Adrenal gland (tissue), 9 donors: ENCODE measurements at regions not wholly inside any gene's neighbourhood (a gene's known extent, or its start where the extent isn't known, plus 50 kb on each side); places are given as distances from the start of the nearest gene placed in this dataset.

ENCODE experiments used
- DNase-seq, 7 donors: peaks; one replicate each; pipeline ENCODE4 v3.0.0-alpha.2; 2019 to 2020
- H3K27ac ChIP-seq, 5 donors: fragments of 200-600 bp; sonication (generic) in 4 of 5; 1 replicate in 3 of 5; 2 replicates in 2 of 5; pipeline versions ENCODE4 v1.5.1 to v1.8.0; 2016 to 2020; ENCODE audit warnings: mild to moderate bottlenecking in 1 of 5
- H3K27me3 ChIP-seq: fragments of 200-600 bp; 2 replicates; pipeline ENCODE4 v1.8.0; 2021
- H3K36me3 ChIP-seq, 2 donors: fragments of 200-600 bp; replicated peaks in 1 of 2; 1 replicate in 1 of 2; 2 replicates in 1 of 2; pipeline versions ENCODE4 v1.5.1 to v1.8.0; 2018 to 2022
- H3K4me1 ChIP-seq, 2 donors: fragments of 200-600 bp; replicated peaks in 1 of 2; 1 replicate in 1 of 2; 2 replicates in 1 of 2; pipeline versions ENCODE4 v1.5.1 to v1.8.0; 2018 to 2021
- H3K4me3 ChIP-seq, 4 donors: fragments of 200-600 bp; sonication (generic) in 3 of 4; one replicate each; pipeline ENCODE4 v1.5.1; 2016 to 2018
- H3K9me3 ChIP-seq, 3 donors: fragments of 200-600 bp; sonication (generic) in 1 of 3; replicated peaks in 1 of 3; 1 replicate in 2 of 3; 2 replicates in 1 of 3; pipeline versions ENCODE4 v1.5.1 to v1.8.0; 2016 to 2021
- POLR2A ChIP-seq, 2 donors: fragments of 450-650 bp; IDR thresholded peaks; one replicate each; pipeline ENCODE4 v1.6.1; 2017; ENCODE audit warnings: antibody characterized with exemption in 2 of 2, mild to moderate bottlenecking in 2 of 2, moderate library complexity in 1 of 2
- whole genome bisulfite sequencing, 4 donors: extraction: QIAGEN DNeasy Blood & Tissue Kit in 2 of 4; methylation state at CpG; one replicate each; pipeline versions ENCODE4 v1.1.5 to v1.1.7; 2013 to 2017; 5-methylcytosine and 5-hydroxymethylcytosine counted together
- intact Hi-C, 2 donors: fragments of 100-400 bp; cut with DNase I; formaldehyde crosslinking; loops; one replicate each; pipeline versions ENCODE4 v1.14.1 to v1.15.0; 2022 to 2023
- TF ChIP-seq, protein P1 (sequence below), 6 experiments: fragments of 450-650 bp in 4 of 6; fragments of 200-600 bp in 2 of 6; sonication (generic) in 1 of 6; IDR thresholded peaks; 1 replicate in 5 of 6; 2 replicates in 1 of 6; pipeline versions ENCODE4 v1.5.1 to v1.8.0; 2016 to 2021; ENCODE audit warnings: antibody characterized with exemption in 6 of 6, mild to moderate bottlenecking in 2 of 6, moderate library complexity in 1 of 6
- donor health status: healthy with polysubstance abuse.
- donor health status: Bipolar disorder and iron deficiency.
- donor health status: DM: yes; HTN: yes; CAD: no.
- donor health status: DM: no; HTN: no; CAD: no.
- donor health status: DM: no; HTN: no; CAD: no.

DNA sequence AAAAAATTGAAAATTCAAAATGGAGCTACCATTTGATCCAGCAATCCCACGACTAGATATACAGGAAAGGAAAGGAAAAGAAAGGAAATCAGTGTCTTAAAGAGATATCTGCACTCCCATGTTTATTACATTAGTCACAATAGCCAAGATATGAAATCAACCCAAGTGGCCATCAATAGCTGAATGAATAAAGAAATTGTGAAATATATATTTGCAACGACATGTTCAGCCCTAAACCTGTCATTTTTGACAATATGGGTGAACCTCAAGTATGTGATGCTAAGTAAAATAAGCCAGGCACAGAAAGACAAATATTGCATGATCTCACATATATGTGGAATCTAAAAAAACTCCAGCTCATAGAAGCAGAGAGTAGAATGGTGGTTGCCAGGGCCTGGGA is 155.1 kb downstream of the ANXA5 start:
- H3K27me3 ChIP-seq: no peaks in the 10 kb centered on the region
- TF ChIP-seq, protein P1, sequence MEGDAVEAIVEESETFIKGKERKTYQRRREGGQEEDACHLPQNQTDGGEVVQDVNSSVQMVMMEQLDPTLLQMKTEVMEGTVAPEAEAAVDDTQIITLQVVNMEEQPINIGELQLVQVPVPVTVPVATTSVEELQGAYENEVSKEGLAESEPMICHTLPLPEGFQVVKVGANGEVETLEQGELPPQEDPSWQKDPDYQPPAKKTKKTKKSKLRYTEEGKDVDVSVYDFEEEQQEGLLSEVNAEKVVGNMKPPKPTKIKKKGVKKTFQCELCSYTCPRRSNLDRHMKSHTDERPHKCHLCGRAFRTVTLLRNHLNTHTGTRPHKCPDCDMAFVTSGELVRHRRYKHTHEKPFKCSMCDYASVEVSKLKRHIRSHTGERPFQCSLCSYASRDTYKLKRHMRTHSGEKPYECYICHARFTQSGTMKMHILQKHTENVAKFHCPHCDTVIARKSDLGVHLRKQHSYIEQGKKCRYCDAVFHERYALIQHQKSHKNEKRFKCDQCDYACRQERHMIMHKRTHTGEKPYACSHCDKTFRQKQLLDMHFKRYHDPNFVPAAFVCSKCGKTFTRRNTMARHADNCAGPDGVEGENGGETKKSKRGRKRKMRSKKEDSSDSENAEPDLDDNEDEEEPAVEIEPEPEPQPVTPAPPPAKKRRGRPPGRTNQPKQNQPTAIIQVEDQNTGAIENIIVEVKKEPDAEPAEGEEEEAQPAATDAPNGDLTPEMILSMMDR (IDR thresholded peaks at IDR 0.05): no peak
- TF ChIP-seq POLR2A (IDR thresholded peaks at IDR 0.05): no peak

DNA sequence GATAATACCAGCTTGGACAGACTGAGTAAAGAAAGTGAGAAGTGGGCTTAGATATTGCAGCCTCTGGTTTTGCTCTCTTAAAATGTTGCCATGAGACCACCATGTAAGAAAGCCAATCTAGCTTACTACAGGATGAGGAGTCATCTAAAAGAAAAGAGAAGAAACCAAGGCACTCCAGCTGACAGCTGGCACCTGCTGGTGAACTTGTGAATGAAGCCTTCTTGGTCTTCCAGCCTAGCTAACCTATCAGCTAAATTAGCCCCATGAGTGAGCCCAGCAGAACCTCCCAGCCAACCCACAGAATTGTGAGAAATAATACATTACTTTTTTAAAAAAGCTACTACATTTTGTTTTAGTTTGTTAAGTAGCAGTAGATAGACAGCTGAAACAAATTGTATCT is 154.5 kb upstream of the QRFPR start:
- TF ChIP-seq, protein P1 (IDR thresholded peaks at IDR 0.05): no peak
- TF ChIP-seq POLR2A (IDR thresholded peaks at IDR 0.05): no peak
- intact Hi-C loops: no loop called here

More for the DNA sequence above, 155.1 kb downstream of the ANXA5 start:
- H3K9me3 ChIP-seq: peaks cover 0 to 5% (median 0%) of the 10 kb centered on the region in 3 donors
- H3K36me3 ChIP-seq: no peaks in the 10 kb centered on the region
- H3K4me1 ChIP-seq: no peaks in the 10 kb centered on the region
- no peak for DNase-seq
- H3K27ac ChIP-seq: no peak overlapping the region
- H3K4me3 ChIP-seq: no peak overlapping the region
- intact Hi-C loops: no loop called here
- WGBS, 4 donors: 48 to 61% (median 53%) methylated on average over 2 of the region's 2 CpGs

DNA sequence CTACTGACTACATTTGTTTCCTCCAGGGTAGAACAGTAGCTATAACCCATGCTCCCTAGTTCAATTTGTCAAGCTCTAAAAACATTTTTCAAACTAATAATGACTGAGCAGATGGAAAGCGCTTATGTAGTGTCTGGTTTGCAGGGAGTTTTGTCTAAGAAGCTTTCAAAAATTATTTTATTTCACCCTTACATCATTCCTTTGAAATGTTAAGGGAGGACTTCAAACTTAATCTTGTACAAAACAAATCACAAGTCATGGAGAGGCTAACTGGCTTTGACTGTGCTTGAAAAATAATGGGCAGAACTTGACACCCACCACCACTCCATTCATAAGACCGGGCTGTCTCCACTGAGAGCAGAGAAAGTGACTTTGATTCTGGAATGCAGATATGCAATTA is 153.4 kb upstream of the QRFPR start:
- H3K4me1 ChIP-seq: no peaks in the 10 kb centered on the region
- no peak overlapping the region for H3K4me3 ChIP-seq
- H3K27me3 ChIP-seq: peaks cover 7% of the 10 kb centered on the region
- no peaks in the 10 kb centered on the region for H3K9me3 ChIP-seq
- no peaks in the 10 kb centered on the region for H3K36me3 ChIP-seq
- DNase-seq: no peak
- H3K27ac ChIP-seq: no peak overlapping the region
- 71 to 82% (median 77%) methylated on average over 2 of the region's 2 CpGs for WGBS, 4 donors
- intact Hi-C loops: no loop called here
- no peak for TF ChIP-seq POLR2A (IDR thresholded peaks at IDR 0.05)
- TF ChIP-seq, protein P1 (IDR thresholded peaks at IDR 0.05): no peak

More for the DNA sequence above, 154.5 kb upstream of the QRFPR start:
- Histone ChIP-seq H3K27me3 (peaks cover 7% of the 10 kb centered on the region), H3K27ac (no peak overlapping the region), H3K36me3 (no peaks in the 10 kb centered on the region), H3K4me1 (no peaks in the 10 kb centered on the region), H3K9me3 (no peaks in the 10 kb centered on the region), H3K4me3 (no peak overlapping the region)
- no peak for DNase-seq

DNA sequence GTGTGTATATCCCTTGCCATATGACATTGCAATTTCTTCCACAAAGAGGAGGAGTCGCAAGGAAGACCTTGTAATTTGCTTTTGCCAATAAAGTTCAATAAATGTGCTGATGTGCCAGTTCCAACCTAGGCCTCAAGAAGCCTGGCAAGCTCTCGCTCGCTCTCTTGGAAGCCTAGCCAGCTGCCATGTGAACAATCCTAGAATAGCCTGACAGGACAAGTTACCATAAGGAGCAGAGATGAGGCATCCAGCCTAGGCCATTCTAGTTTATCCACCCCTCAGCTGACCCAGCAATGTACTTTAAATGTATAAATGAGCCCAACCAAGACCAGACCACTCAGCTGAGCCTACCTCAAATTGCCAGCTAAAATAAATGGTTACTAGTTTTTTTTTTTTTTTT is 145.7 kb upstream of the QRFPR start:
- Histone ChIP-seq H3K4me1 (no peaks in the 10 kb centered on the region), H3K27ac (no peak overlapping the region), H3K36me3 (no peaks in the 10 kb centered on the region), H3K9me3 (no peaks in the 10 kb centered on the region), H3K27me3 (no peaks in the 10 kb centered on the region), H3K4me3 (no peak overlapping the region)
- DNase-seq: no peak
- WGBS, 4 donors: 90 to 99% (median 96%) methylated on average over 3 of the region's 3 CpGs
- intact Hi-C loops: no loop called here
- TF ChIP-seq, protein P1 (IDR thresholded peaks at IDR 0.05): no peak
- no peak for TF ChIP-seq POLR2A (IDR thresholded peaks at IDR 0.05)
